HG03175 (cell line): ENCODE measurements at regions not wholly inside any gene's neighbourhood (a gene's known extent, or its start where the extent isn't known, plus 50 kb on each side); places are given as distances from the start of the nearest gene placed in this dataset.
A peak's percentile ranks its signal among the peaks of the same experiment; 100 is the strongest.

Source experiments
- ATAC-seq: cut with Tn5 transposase; IDR thresholded peaks from one replicate; pipeline ENCODE4 v1.9.1; 2021; ENCODE audit warnings: mild to moderate bottlenecking, moderate library complexity; ENCODE audit not compliant: unreplicated experiment

GRCh38 chr12:4108803-4109345, 164.7 kb upstream of the CCND2 start:
- ATAC-seq = no peak

GRCh38 chr12:4107911-4108697, 165.5 kb upstream of the CCND2 start:
- no peak for ATAC-seq

GRCh38 chr12:4107436-4107878, 166.1 kb upstream of the CCND2 start:
- peak; percentile 91 for ATAC-seq

- no peak for ATAC-seq
These were observed 166.9 kb upstream of the CCND2 start for GRCh38 chr12:4106621-4107020.

- no peak for ATAC-seq
These were observed 168.8 kb upstream of the CCND2 start for GRCh38 chr12:4104722-4105244.

GRCh38 chr12:4099276-4099675, 174.3 kb upstream of the CCND2 start:
- no peak for ATAC-seq

GRCh38 chr12:4091016-4091743, 182.4 kb upstream of the CCND2 start:
- ATAC-seq = no peak

- ATAC-seq = no peak
These were observed 183.6 kb upstream of the CCND2 start for GRCh38 chr12:4089956-4090355.

- no peak for ATAC-seq
These were observed 184.4 kb upstream of the CCND2 start for GRCh38 chr12:4089121-4089606.

GRCh38 chr12:4088451-4088850, 185.1 kb upstream of the CCND2 start:
- no peak for ATAC-seq

- ATAC-seq = no peak
These were observed 187.1 kb upstream of the CCND2 start for GRCh38 chr12:4086481-4086880.

GRCh38 chr12:4084573-4084972, 189.0 kb upstream of the CCND2 start:
- ATAC-seq = no peak

GRCh38 chr12:4082809-4083403, 190.7 kb upstream of the CCND2 start:
- ATAC-seq = no peak

- ATAC-seq = no peak
These were observed 193.3 kb upstream of the CCND2 start for GRCh38 chr12:4080213-4080612.

- no peak for ATAC-seq
These were observed 199.4 kb upstream of the CCND2 start for GRCh38 chr12:4074129-4074528.

GRCh38 chr12:4069670-4070010, 196.4 kb upstream of the PARP11 start:
- no peak for ATAC-seq

GRCh38 chr12:4068981-4069669, 195.9 kb upstream of the PARP11 start:
- no peak for ATAC-seq

GRCh38 chr12:4064008-4064407, 190.8 kb upstream of the PARP11 start:
- no peak for ATAC-seq

- no peak for ATAC-seq
These were observed 186.8 kb upstream of the PARP11 start for GRCh38 chr12:4059898-4060568.
